GM21390 (cell line): ENCODE measurements at regions not wholly inside any gene's neighbourhood (a gene's known extent, or its start where the extent isn't known, plus 50 kb on each side); places are given as distances from the start of the nearest gene placed in this dataset.

Experiments
- ATAC-seq: cut with Tn5 transposase; IDR thresholded peaks from one replicate; pipeline ENCODE4 v1.9.1; 2021; ENCODE audit not compliant: unreplicated experiment

GRCh38 chr20:10986586-10986985 is 312.8 kb upstream of the JAG1 start:
- no peak for ATAC-seq

- no peak for ATAC-seq
Observed at GRCh38 chr20:10987651-10988383, 314.0 kb upstream of the JAG1 start.

- ATAC-seq, result no peak
Observed at GRCh38 chr20:10990625-10991382, 317.0 kb upstream of the JAG1 start.

- ATAC-seq, result no peak
Observed at GRCh38 chr20:10992731-10993130, 318.9 kb upstream of the JAG1 start.

GRCh38 chr20:10994991-10995700 is 321.3 kb upstream of the JAG1 start:
- no peak for ATAC-seq

GRCh38 chr20:10998476-10998875 is 324.7 kb upstream of the JAG1 start:
- ATAC-seq, result no peak

- no peak for ATAC-seq
Observed at GRCh38 chr20:11000416-11000815, 326.6 kb upstream of the JAG1 start.

GRCh38 chr20:11001302-11001701 is 327.5 kb upstream of the JAG1 start:
- ATAC-seq, result no peak

- no peak for ATAC-seq
Observed at GRCh38 chr20:11001764-11002540, 328.2 kb upstream of the JAG1 start.

- no peak for ATAC-seq
Observed at GRCh38 chr20:11003341-11003740, 329.5 kb upstream of the JAG1 start.

GRCh38 chr20:11008444-11009033 is 334.7 kb upstream of the JAG1 start:
- ATAC-seq, result no peak

- no peak for ATAC-seq
Observed at GRCh38 chr20:11011653-11012052, 337.9 kb upstream of the JAG1 start.

GRCh38 chr20:11012975-11013374 is 339.2 kb upstream of the JAG1 start:
- no peak for ATAC-seq

- no peak for ATAC-seq
Observed at GRCh38 chr20:11013801-11014200, 340.0 kb upstream of the JAG1 start.

- ATAC-seq, result no peak
Observed at GRCh38 chr20:11015440-11015839, 341.6 kb upstream of the JAG1 start.

- no peak for ATAC-seq
Observed at GRCh38 chr20:11017446-11017845, 343.6 kb upstream of the JAG1 start.

- no peak for ATAC-seq
Observed at GRCh38 chr20:11018668-11019170, 344.9 kb upstream of the JAG1 start.

GRCh38 chr20:11020712-11021111 is 346.9 kb upstream of the JAG1 start:
- ATAC-seq, result no peak

- no peak for ATAC-seq
Observed at GRCh38 chr20:11027224-11027623, 353.4 kb upstream of the JAG1 start.

GRCh38 chr20:11030351-11030750 is 356.6 kb upstream of the JAG1 start:
- no peak for ATAC-seq

GRCh38 chr20:11031300-11031699 is 357.5 kb upstream of the JAG1 start:
- ATAC-seq, result no peak
